Tibial nerve (tissue), 4 donors: ENCODE measurements at regions not wholly inside any gene's neighbourhood (a gene's known extent, or its start where the extent isn't known, plus 50 kb on each side); places are given as distances from the start of the nearest gene placed in this dataset.

Experiments used
- DNase-seq, 2 donors: peaks; one replicate each; pipeline ENCODE4 v3.0.0-alpha.2; 2019; ENCODE audit warnings: low spot score in 2 of 2
- H3K27ac ChIP-seq, 4 donors: fragments of 200-600 bp; sonication (generic) in 3 of 4; one replicate each; pipeline ENCODE4 v1.5.1; 2017 to 2019; ENCODE audit warnings: mild to moderate bottlenecking in 1 of 4
- H3K27me3 ChIP-seq, 2 donors: fragments of 200-600 bp; sonication (generic) in 1 of 2; one replicate each; pipeline versions ENCODE4 v1.5.1 to v1.6.0; 2017 to 2019
- H3K36me3 ChIP-seq, 3 donors: fragments of 200-600 bp; sonication (generic); one replicate each; pipeline ENCODE4 v1.5.1; 2018 to 2019
- H3K4me1 ChIP-seq, 4 donors: fragments of 200-600 bp; sonication (generic) in 3 of 4; one replicate each; pipeline ENCODE4 v1.5.1; 2017 to 2019
- H3K4me3 ChIP-seq, 4 donors: fragments of 200-600 bp; sonication (generic) in 3 of 4; one replicate each; pipeline ENCODE4 v1.5.1; 2017 to 2019; ENCODE audit warnings: mild to moderate bottlenecking in 1 of 4, moderate library complexity in 1 of 4
- H3K9me3 ChIP-seq, 4 donors: fragments of 200-600 bp; sonication (generic) in 3 of 4; one replicate each; pipeline ENCODE4 v1.5.1; 2017 to 2019
- EP300 ChIP-seq, 2 donors: sonication (generic); formaldehyde crosslinking; IDR thresholded peaks; one replicate each; pipeline ENCODE4 v1.6.1; 2017; ENCODE audit warnings: antibody characterized with exemption in 2 of 2, mild to moderate bottlenecking in 1 of 2
- POLR2A ChIP-seq, 2 donors: fragments of 450-650 bp; IDR thresholded peaks; one replicate each; pipeline ENCODE4 v1.6.1; 2017; ENCODE audit warnings: antibody characterized with exemption in 2 of 2, mild to moderate bottlenecking in 2 of 2, moderate library complexity in 2 of 2
- WGBS, 2 donors: methylation state at CpG; one replicate each; pipeline ENCODE4 v1.1.5; 2018; 5-methylcytosine and 5-hydroxymethylcytosine counted together
- TF ChIP-seq, protein P1 (sequence below), 5 experiments: fragments of 200-600 bp in 3 of 5; fragments of 450-650 bp in 2 of 5; sonication (generic) in 3 of 5; IDR thresholded peaks; one replicate each; pipeline ENCODE4 v1.5.1; 2016 to 2019; ENCODE audit warnings: antibody characterized with exemption in 5 of 5, mild to moderate bottlenecking in 3 of 5, moderate library complexity in 2 of 5

DNA sequence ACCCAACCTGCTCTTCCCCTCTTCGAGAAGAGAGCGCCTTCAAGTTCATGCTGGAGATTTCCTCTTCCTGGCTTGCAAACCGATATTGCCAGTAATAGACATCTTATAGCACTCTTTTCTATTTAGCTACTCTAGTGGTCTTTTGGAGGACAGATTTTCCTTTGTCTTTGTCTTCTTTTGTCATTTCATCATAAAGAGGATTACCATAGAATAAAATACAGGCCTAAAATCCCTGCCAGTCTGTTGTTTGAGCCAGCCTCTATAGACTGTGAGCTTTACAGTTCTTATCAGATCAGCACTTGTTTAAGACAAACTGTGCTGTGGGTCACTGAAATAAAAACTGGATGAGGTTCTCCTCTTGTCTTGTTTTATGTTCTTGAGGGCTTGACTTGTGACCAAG, 802.8 kb downstream of the NR2F1-AS1 start:
- 93 to 94% methylated on average over 3 of the region's 3 CpGs for whole genome bisulfite sequencing, 2 donors
- no peak for TF ChIP-seq EP300 (IDR thresholded peaks at IDR 0.05)
- TF ChIP-seq, protein P1, sequence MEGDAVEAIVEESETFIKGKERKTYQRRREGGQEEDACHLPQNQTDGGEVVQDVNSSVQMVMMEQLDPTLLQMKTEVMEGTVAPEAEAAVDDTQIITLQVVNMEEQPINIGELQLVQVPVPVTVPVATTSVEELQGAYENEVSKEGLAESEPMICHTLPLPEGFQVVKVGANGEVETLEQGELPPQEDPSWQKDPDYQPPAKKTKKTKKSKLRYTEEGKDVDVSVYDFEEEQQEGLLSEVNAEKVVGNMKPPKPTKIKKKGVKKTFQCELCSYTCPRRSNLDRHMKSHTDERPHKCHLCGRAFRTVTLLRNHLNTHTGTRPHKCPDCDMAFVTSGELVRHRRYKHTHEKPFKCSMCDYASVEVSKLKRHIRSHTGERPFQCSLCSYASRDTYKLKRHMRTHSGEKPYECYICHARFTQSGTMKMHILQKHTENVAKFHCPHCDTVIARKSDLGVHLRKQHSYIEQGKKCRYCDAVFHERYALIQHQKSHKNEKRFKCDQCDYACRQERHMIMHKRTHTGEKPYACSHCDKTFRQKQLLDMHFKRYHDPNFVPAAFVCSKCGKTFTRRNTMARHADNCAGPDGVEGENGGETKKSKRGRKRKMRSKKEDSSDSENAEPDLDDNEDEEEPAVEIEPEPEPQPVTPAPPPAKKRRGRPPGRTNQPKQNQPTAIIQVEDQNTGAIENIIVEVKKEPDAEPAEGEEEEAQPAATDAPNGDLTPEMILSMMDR (IDR thresholded peaks at IDR 0.05), result no peak
- Histone ChIP-seq H3K4me3 (no peak overlapping the region), H3K36me3 (no peaks in the 10 kb centered on the region), H3K27ac (no peak overlapping the region), H3K27me3 (no peaks in the 10 kb centered on the region), H3K4me1 (no peaks in the 10 kb centered on the region), H3K9me3 (no peaks in the 10 kb centered on the region)
- no peak for DNase-seq

GRCh38 chr5:92777421-92777820, 803.6 kb downstream of the NR2F1-AS1 start:
- DNase-seq, result no peak
- WGBS, 2 donors, result 44 to 48% methylated on average over 1 of the region's 1 CpG

DNA sequence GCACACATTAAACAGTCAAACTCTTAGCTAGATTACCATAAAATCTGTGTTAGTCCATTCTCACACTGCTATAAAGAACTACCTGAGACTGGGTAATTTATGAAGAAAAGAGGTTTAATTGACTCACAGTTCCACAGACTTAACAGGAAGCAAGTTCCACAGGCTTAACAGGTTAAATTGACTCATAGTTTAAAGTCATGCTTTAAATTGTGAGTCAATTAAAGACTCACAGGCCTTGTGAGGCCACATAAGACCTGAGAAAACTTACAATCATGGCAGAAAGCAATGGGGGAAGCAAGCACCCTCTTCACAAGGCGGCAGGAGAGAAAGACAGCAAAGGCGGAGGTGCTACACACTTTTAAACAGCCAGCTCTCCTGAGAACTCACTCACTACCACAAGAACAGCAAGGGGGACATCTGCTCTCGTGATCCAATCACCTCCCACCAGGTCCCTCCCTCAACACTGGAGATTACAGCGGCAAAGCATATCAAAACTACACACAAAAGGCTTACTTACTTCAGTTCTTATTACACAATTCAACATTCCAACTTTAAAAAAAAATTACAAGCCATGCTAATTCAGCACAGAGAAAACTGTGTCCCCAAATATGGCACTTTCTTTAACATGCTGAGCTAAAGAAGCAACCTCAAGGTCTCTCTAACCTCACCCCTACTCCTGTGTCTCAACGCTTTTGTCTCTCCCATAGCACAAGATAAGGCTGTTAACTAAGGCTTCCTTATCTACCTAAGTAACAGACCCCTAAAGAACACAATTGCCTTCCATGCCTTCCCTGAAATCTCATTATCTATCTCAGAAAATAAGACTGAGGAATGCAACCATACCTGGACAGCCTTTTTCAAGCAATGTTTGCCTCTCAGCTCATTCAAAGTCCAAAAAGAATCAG, 805.1 kb downstream of the NR2F1-AS1 start:
- no peak overlapping the region for H3K27ac ChIP-seq
- WGBS, 2 donors, result 83 to 85% methylated on average over 5 of the region's 5 CpGs
- DNase-seq, result no peak
- no peaks in the 10 kb centered on the region for H3K36me3 ChIP-seq
- H3K27me3 ChIP-seq, result no peaks in the 10 kb centered on the region
- no peaks in the 10 kb centered on the region for H3K4me1 ChIP-seq
- TF ChIP-seq EP300 (IDR thresholded peaks at IDR 0.05) (no peak), POLR2A (IDR thresholded peaks at IDR 0.05) (no peak)
- TF ChIP-seq, protein P1 (IDR thresholded peaks at IDR 0.05), result no peak
- H3K4me3 ChIP-seq, result no peak overlapping the region
- H3K9me3 ChIP-seq, result no peaks in the 10 kb centered on the region

More at GRCh38 chr5:92777421-92777820, 803.6 kb downstream of the NR2F1-AS1 start:
- Histone ChIP-seq H3K36me3 (no peaks in the 10 kb centered on the region), H3K9me3 (no peaks in the 10 kb centered on the region), H3K27me3 (no peaks in the 10 kb centered on the region), H3K27ac (no peak overlapping the region), H3K4me1 (no peaks in the 10 kb centered on the region), H3K4me3 (no peak overlapping the region)
- TF ChIP-seq, protein P1 (IDR thresholded peaks at IDR 0.05), result no peak
- TF ChIP-seq EP300 (IDR thresholded peaks at IDR 0.05), result no peak
- TF ChIP-seq POLR2A (IDR thresholded peaks at IDR 0.05), result no peak

- Histone ChIP-seq H3K9me3 (no peaks in the 10 kb centered on the region), H3K27me3 (no peaks in the 10 kb centered on the region), H3K36me3 (no peaks in the 10 kb centered on the region), H3K4me3 (no peak overlapping the region), H3K27ac (no peak overlapping the region), H3K4me1 (no peaks in the 10 kb centered on the region)
- WGBS, 2 donors, result 94 to 95% methylated on average over 2 of the region's 2 CpGs
- DNase-seq, result no peak
- TF ChIP-seq EP300 (IDR thresholded peaks at IDR 0.05) (no peak), POLR2A (IDR thresholded peaks at IDR 0.05) (no peak)
- TF ChIP-seq, protein P1 (IDR thresholded peaks at IDR 0.05), result no peak
Measured at GRCh38 chr5:92769978-92770377, 811.0 kb downstream of the NR2F1-AS1 start.

GRCh38 chr5:92761585-92761984, 819.4 kb downstream of the NR2F1-AS1 start:
- Histone ChIP-seq H3K4me1 (no peaks in the 10 kb centered on the region), H3K36me3 (no peaks in the 10 kb centered on the region), H3K27me3 (no peaks in the 10 kb centered on the region), H3K9me3 (no peaks in the 10 kb centered on the region), H3K27ac (no peak overlapping the region), H3K4me3 (no peak overlapping the region)
- no peak for DNase-seq
- TF ChIP-seq, protein P1 (IDR thresholded peaks at IDR 0.05), result no peak
- TF ChIP-seq POLR2A (IDR thresholded peaks at IDR 0.05) (no peak), EP300 (IDR thresholded peaks at IDR 0.05) (no peak)
- WGBS, 2 donors, result 64 to 65% methylated on average over 2 of the region's 2 CpGs
